HG02798 (cell line): ENCODE measurements at regions not wholly inside any gene's neighbourhood (a gene's known extent, or its start where the extent isn't known, plus 50 kb on each side); places are given as distances from the start of the nearest gene placed in this dataset.
"Not testable (repeated sequence)": the region's sequence is repeated elsewhere in the genome, so short reads cannot be mapped to it uniquely, and the experiment has no call there.

Source experiments
- ATAC-seq: cut with Tn5 transposase; IDR thresholded peaks from one replicate; pipeline ENCODE4 v1.9.1; 2021; ENCODE audit warnings: mild to moderate bottlenecking; ENCODE audit not compliant: unreplicated experiment, poor library complexity

DNA sequence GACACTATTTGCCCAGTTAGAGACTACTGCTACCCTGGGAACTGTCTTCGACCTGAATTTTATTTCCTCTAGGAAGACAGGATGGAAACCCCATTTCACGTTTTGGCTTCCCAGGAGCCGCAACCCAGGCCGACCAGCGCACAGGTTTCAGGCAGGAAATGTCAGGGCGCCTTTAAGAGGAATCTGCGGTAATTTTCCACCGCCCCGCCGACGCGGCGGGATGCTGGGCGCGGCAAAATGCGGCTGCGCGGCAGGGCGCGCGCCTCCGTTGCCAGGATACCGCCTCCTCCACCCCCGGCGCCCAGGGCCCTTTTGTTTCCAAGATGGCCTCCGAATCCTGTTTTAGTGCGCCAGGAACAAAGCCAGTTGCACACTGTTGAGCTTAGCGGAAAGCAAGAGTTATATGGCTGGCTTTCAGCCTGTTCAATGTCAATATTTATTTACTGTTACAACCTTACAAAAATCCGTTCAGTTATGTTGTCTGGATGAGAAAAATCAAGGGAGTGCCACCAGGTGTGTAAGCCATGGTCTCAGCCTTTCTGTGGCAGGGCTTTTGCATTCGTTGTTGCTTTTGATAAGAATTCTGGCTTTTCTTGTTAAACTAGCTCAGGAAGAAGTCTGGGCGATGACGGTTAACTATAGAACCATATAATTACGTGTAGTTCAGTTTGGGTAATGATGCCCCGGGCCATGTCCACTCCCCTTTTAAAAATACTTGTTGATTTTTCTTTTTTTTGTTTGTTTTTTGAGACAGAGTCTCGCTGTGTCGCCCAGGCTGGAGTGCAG, 79.7 kb upstream of the CHD2 start:
- ATAC-seq = peak; percentile 91

DNA sequence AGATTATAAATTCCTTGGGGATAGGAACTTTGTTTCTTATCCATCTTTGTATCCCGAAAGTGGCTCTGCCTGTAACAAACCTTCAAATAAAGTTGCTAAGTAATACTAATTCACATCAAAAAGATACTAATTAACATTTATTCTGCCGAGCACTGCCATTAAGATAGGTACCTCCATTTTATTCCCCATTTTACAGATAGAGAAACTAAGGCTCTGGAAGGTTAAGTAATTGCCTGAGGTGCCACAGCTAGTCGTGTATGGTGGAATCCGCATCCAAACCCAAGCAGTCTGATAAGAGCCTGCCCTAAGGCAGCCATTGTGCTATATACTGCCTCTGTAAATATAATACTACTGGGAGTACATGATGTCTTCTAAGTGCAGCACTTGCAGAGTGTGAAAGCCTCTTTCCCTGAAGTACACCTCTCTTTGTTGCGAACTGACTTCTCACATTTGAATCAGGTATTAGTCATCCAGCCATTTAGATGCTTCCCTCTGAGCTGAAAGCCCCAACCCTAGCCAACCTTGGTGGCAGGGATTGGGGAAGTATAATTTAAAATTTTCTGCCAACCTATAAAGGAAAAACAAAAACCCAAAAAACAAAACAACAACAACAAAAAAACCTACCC, 78.5 kb upstream of the CHD2 start:
- ATAC-seq = no peak

DNA sequence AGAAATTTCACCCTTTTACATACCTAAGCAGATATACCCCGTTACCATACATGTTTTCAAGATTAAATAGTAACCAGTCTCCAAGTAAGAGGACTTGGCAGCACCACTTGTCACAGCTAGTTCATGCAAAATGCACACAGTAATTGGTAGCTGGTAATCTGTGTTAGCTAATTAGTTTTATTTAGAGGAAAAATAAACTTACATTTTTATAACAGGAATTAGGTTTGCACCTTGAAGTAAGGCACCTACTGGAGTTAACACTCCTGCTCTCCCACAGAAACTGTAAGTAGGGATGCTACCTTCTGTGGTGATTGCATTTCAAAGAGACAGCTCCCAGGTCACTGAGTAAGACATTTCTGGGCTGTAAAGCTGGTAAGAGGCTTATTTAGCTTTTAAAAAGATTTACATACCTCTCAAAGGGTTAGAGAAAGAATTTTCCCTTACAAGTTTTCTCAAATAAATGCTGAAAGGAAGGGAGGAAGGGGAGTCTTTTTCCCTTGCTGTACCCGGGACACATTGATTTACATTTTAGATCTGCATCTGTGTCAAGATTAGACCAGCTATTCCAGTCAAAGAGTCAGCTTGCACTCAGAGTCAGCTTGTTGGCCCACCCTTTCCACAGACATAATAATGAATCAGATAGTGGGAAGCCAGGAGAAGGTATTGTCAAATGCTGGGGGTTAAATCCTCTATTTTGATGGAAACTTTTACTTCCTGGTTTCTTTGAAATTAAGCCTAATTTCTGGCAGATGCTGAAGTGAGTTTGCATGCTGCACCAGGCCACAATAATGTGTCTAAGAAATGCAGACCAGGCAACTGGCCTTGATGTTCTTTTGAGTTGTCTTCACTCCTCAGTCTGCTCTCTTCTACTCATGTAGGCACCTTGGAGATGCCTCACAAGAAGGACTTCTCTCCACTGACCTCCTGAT, 77.6 kb upstream of the CHD2 start:
- ATAC-seq = no peak

DNA sequence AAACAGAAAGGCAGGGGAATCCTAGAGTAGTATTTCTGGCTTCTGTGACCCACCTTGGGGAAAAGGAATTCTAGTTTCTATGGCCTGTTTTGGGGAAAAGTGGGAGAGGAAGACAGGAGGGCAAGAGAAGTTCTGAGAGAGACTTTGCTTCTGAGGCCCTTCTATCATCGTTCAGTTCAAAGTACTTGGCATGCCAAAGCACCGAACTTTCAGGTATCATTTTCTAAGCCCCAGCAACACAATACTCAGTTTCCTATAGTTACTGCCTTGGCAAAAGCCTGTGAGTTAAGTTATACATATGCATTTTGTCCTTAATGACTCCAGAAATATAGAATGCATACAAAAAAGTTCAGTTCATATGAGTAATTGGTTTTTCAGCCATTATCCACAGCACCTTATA, 74.1 kb upstream of the CHD2 start:
- no peak for ATAC-seq

DNA sequence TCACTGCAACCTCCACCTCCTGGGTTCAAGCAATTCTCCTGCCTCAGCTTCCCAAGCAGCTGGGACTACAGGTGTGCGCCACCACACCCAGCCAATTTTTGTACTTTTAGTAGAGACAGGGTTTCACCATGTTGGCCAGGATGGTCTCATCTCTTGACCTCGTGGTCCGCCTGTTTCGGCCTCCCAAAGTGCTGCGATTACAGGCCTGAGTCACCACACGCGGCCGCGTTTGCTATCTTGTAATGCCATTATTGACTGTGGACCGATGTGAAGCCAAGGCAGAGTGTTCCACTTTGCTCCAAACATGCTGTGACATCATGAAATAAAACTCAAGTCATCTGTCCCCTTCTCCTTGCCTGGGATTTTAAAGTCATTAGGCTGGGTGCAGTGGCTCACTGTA, 72.1 kb upstream of the CHD2 start:
- not testable (repeated sequence) for ATAC-seq

DNA sequence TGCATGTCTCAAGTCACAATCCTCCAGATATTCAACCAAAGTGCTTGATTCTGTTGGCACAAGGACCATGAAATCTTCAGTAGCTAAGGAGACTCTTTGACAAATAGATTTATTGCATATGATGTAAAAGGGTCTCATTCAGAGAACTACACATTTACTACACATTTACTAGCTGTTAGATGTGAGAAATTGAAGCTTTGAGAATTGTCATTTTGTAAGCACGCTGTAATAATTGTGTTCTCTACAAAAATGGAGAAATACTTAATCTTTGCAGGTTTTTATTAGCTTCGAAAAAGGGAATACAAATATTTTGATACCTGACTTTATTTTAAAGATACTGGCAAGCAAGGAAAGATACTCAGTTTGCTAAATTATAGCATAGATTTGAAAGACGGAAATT, 70.2 kb upstream of the CHD2 start:
- ATAC-seq = no peak

DNA sequence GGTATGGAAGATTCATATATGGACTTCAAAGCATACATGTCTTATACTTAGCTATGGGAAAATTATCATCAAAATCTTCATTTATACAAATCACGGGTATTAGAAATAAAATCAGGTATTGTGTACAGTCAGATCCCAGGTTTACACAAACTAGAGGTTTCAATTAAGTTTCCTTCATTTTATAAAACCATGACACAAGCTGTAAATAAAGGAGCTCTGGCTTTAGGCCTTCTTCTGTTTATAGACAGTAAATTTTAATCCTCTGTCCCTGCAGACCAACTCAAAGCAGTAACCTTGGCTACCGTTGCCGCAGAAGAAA, 68.8 kb upstream of the CHD2 start:
- ATAC-seq = no peak

DNA sequence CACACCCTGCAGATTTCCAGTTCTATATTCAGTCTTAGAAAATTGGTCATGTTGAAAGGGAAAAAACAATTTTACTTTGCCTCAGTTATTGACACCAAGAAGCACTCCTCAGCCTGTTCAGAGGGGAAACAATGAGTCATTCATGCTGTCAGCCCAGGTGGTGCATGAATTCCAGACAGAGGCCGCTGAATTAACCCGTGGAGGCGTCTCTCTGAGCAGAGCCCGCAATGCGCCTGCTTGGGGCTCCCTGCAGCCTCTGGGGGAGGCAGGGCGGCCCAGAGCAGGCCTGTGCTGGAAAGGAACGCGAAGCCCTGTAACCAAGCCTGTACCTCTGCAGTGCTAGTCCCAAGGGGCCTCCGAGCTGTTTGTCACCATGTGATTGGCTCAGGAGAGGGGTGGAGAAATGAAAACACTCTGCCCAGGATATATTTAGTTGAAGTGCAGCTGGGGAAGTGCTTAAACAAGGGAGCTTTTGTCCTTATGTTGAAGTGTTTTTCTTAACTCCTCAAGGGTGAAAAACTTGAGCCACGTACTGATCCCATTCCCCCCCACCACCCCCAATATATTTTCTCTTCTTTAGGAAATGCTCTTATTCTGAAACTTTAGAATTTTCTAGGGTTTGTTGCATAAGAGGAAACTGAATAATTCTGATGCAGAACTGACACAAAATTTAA, 68.3 kb upstream of the CHD2 start:
- peak; percentile 98 for ATAC-seq

DNA sequence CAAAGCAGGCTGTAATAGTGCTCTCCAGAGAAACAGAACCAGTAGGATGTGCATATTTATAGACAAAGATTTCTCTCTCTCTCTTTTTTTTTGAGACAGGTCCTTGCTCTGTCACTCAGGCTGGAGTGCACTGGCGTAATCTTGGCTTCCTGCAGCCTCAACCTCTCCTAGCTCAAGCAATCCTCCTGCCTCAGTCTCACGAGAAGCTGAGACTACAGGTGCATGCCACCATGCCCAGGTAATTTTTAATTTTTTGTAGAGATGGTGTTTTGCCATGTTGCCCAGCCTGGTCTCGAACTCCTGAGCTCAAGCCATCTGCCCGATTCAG, 67.1 kb upstream of the CHD2 start:
- no peak for ATAC-seq

DNA sequence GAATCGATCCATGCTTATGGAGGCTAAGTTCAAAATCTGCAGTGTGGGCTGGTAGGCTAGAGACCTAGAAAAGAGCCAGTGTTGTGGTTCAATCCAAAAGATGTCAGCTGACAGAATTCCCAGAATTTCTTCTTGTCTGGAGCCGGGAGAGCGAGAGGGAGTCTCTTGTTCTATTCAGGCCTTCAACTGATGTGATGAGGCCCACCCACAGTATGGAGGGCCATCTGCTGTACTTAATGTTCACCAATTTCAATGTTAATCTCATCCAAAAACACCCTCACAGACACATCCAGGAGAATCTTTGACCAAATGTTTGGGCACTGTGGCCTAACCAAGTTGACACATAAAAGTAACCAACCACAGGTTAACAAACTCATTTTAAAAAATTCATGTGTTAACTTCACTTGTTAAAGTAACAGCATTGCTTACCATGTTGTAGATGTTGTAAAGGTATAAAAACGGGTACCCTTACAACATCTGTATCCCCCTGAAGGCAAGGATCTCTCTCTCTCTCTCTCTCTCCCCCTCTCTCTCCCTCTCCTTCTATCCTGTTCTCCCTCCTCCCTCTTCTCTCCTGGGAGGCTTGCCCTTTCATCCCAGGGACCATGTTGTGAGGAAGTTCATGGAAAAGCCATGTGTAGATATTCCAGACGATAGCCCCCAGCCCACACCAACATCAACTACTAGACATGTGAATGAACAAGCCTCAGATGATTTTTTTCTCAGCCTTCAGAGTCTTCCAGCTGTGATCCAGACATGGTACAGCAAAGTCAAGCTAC, 66.4 kb upstream of the CHD2 start:
- no peak for ATAC-seq

DNA sequence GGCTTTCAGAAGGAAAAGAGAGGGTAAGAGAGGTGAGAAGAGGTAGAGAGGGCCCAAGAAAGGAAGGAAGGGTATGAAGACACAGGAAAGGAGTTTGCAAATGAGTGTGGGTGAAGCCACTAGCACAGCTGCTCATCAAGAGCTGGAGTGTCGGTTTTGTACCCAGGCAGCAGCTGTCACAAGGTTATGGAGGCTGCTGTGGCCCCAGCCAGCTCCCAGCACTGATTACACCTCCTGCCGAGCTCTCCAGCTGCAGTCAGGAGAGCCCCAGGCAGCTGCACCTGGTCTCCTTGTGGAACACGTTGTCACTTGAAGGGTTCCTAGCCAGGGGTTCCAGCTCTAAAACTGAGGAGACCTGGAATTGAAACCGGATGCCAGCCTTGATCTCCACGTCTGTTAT, 60.4 kb upstream of the CHD2 start:
- ATAC-seq = peak; percentile 94

DNA sequence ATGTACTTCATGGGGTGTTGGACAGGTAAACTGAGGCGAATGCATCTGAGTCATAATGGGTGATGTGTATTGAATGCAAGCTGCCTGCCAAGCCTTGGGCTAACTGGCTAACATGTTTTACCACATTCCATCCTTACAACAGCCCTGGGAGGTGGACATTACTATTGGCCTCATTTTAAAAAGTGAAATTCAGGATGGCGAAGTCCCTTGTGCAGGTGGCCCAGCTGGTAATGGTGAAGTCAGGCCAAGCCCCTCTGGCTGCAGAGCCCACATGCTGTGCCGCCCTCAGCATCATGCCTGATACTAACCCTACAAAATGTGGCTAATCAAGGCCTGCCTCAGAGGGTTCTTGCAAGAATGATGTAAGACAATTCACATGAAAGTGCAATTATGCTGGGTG, 60.0 kb upstream of the CHD2 start:
- ATAC-seq = no peak

DNA sequence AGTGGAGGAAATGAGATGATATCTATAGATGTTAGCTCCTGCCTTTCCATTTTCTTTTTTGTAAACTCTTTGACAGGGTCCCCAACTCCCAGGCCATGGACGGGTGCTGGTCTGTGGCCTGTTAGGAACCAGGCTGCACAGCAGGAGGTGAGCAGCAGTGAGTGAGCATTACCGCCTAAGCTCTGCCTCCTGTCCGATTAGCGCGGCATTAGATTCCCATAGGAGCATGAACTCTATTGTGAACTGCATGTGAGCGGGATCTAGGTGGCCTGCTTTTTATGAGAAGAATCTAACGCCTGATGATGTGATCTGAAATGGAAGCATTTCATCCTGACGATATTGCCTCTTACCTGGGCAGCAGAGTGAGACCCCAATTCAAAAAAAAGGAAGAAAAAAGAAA, 56.8 kb upstream of the CHD2 start:
- ATAC-seq = no peak

DNA sequence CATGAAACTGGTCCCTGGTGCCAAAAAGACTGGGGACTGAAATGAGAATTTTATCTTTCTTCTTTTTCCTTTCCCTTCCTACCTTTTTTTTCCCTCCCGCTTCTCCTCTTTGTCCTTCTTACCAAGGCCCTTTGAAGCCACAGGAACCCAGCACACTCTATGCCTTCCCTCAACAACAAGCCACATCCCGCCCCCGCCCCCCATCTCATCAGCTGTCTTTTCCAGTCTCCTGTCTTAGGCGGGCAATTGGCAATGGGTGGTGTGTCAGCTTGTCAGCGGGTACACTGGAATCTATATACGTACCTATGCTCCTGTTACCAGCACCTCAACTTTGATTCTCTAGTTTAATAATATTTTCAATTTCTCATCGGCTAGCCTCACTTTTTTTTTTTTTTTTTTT, 56.3 kb upstream of the CHD2 start:
- no peak for ATAC-seq

DNA sequence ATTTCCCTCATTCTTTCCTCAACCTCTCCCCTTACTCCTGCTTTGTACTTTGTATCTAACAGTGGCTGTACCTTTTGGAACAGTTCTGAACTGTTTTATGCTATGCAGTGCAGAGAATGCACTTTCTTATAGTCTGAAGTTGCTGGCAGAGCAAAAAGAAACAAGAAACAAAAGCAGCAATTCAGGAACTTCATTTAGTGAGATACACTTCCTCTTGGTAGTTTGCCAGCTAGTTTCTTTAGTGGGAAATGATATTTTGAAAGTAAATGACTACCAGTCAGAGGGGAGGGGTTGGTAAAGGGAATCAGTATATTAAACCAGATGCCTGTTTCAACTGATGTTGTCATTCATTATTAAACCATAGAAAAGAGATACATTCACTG, 55.0 kb upstream of the CHD2 start:
- ATAC-seq = no peak

DNA sequence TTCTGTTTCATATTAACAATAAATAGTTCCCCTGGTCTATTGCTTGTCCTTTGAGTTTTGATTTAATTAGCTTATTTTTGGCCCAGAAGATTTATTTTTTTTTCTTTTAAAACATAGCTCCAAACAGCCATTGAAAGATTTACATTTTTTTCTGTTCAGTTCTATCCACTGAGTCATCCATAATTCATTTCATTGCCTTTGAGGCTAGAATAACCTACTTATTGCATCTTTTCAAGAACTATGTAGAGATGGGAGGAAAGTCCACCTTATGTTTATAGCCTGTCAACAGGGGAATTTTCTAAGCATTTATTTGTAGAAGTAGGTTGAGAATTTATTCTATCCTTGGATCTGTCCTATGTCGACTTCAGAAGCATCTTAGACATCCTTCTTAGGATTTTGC, 53.4 kb upstream of the CHD2 start:
- ATAC-seq = no peak

DNA sequence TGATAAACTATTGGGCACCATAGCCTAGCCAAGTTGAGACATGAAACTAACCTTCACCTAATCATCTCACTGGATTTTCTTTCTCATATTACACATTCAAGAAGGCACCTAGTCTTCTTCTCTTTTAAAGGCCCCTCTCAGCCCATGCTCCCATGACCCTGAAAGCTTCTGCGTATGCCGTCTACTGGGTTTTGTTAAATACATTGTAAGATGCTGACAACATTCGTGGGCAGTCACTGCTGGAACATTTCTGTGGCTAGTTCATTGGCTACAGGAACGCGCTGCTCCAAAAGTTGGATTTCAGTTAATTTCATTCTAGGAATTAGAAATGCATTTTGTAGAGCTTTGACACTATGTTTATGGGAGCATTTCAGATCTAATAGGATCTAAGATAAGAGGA, 52.3 kb upstream of the CHD2 start:
- ATAC-seq = no peak

DNA sequence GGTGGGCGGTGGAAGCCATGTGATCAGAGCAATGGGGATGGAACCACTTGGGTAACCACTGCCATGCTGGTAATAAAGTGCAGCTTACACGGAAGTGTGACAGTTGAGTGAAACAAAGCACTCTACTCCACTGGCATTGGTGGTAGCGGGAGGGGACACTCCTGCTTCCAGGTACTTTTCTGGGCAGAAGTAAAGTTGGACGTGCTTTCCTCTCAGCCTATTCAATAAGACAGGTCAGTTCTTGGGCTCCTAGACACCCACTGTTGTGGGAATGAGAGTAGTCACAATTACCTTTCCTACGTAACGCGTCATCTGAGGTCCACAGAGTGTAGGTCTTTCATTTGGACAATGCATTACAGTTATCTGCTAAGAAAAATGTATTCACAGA, 51.7 kb upstream of the CHD2 start:
- ATAC-seq = no peak

DNA sequence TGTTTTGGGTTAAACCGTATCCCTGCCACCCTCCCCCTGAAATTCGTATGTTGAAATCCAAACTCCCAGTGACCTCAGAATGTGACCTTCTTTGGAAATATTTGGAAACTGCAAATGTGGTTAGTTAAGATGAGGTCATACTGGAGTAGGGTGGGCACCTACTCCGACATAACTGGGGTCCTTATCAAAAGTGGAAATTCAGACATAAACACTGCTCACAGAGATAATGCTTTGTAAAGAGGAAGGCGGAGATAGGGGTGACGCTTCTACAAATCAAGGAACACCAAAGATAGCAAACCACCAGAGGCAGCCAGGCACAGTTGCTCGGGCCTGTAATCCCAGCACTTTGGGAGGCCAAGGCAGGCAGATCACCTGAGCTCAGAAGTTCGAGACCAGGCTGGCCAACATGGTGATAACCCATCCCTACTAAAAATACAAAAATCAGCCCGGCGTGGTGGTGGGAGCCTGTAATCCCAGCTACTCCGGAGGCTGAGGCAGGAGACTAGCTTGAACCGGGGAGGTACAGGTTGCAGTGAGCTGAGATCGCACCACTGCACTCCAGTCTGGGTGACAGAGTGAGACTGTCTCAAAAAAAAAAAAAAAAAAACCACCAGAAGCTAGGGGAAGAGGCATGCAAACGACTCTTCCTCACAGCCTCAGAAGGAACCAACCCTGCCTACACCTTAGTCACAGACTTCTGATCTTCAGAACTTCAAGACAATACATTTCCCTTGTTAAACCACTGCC, 51.1 kb upstream of the CHD2 start:
- ATAC-seq = peak; percentile 82

DNA sequence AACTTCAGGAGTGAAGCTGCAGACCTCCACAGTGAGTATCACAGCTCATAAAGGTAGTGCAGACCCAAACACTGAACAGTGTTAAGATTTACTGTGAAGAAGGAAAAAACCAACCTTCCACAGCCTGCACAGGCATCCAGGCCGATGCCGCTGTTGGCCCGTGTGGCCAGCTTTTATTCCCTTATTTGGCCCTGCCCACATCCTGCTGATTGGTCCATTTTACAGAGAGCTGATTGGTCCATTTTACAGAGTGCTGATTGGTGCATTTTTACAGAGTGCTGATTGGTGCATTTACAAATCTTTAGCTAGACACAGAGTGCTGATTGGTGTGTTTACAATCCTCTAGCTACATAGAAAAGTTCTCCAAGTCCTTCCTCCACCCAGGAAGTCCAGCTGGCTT, 49.9 kb upstream of the CHD2 start:
- ATAC-seq = not testable (repeated sequence)
